NT2/D1 (cell line): ENCODE measurements at regions not wholly inside any gene's neighbourhood (a gene's known extent, or its start where the extent isn't known, plus 50 kb on each side); places are given as distances from the start of the nearest gene placed in this dataset.

Experiments
- DNase-seq: peaks from one replicate; pipeline ENCODE4 v3.0.0-alpha.2; 2011; ENCODE audit warnings: low read depth, low spot score
- H3K27me3 ChIP-seq: 2 replicates; pipeline ENCODE4 v1.6.0; 2011; ENCODE audit warnings: mild to moderate bottlenecking; ENCODE audit not compliant: insufficient read length, insufficient read depth
- H3K36me3 ChIP-seq: 2 replicates; pipeline ENCODE4 v1.6.1; 2011; ENCODE audit warnings: mild to moderate bottlenecking, low read length, mixed read lengths; ENCODE audit not compliant: insufficient read depth, insufficient read length
- H3K4me1 ChIP-seq: 2 replicates; pipeline ENCODE4 v1.5.1; 2011; ENCODE audit not compliant: insufficient read depth, insufficient read length
- H3K4me3 ChIP-seq: 2 replicates; pipeline ENCODE4 v1.5.1; 2011; ENCODE audit warnings: low read depth; ENCODE audit not compliant: insufficient read length
- H3K9ac ChIP-seq: 2 replicates; pipeline ENCODE4 v1.6.0; 2011; ENCODE audit warnings: low read depth; ENCODE audit not compliant: insufficient read length
- H3K9me3 ChIP-seq: 2 replicates; pipeline ENCODE4 v1.5.1; 2011; ENCODE audit warnings: mild to moderate bottlenecking, low read length; ENCODE audit not compliant: insufficient read depth
- SUZ12 ChIP-seq: IDR thresholded peaks from 2 replicates; pipeline ENCODE4 v1.6.1; 2011; ENCODE audit not compliant: insufficient read length, insufficient read depth; ENCODE audit errors: extremely low read depth
- YY1 ChIP-seq: IDR thresholded peaks from 2 replicates; pipeline ENCODE4 v1.6.1; 2011; ENCODE audit not compliant: insufficient read length, insufficient read depth
- ZNF274 ChIP-seq: IDR thresholded peaks from 2 replicates; pipeline ENCODE4 v1.6.1; 2011; ENCODE audit warnings: mild to moderate bottlenecking, low read depth, low read length

- Histone ChIP-seq H3K27me3 (no peaks in the 10 kb centered on the region), H3K4me1 (no peaks in the 10 kb centered on the region), H3K9ac (no peak overlapping the region), H3K36me3 (no peaks in the 10 kb centered on the region), H3K9me3 (no peaks in the 10 kb centered on the region), H3K4me3 (no peak overlapping the region)
- TF ChIP-seq ZNF274 (no peak), SUZ12 (no peak), YY1 (no peak)
- no peak for DNase-seq
Observed at GRCh38 chr9:99363509-99363908, 141.4 kb downstream of the SEC61B start.

- no peak overlapping the region for H3K4me3 ChIP-seq
- H3K27me3 ChIP-seq, result no peaks in the 10 kb centered on the region
- H3K4me1 ChIP-seq, result peaks cover 4% of the 10 kb centered on the region
- DNase-seq, result no peak
- no peaks in the 10 kb centered on the region for H3K36me3 ChIP-seq
- H3K9me3 ChIP-seq, result no peaks in the 10 kb centered on the region
- TF ChIP-seq SUZ12, result no peak
- no peak for TF ChIP-seq ZNF274
- no peak for TF ChIP-seq YY1
- H3K9ac ChIP-seq, result no peak overlapping the region
Observed at GRCh38 chr9:99365233-99365980, 143.3 kb downstream of the SEC61B start.

- H3K9ac ChIP-seq, result no peak overlapping the region
- H3K4me3 ChIP-seq, result no peak overlapping the region
- H3K4me1 ChIP-seq, result peaks cover 4% of the 10 kb centered on the region
- H3K9me3 ChIP-seq, result no peaks in the 10 kb centered on the region
- TF ChIP-seq ZNF274, result no peak
- no peak for TF ChIP-seq YY1
- no peak for TF ChIP-seq SUZ12
- no peaks in the 10 kb centered on the region for H3K27me3 ChIP-seq
- no peaks in the 10 kb centered on the region for H3K36me3 ChIP-seq
- no peak for DNase-seq
Observed at GRCh38 chr9:99366183-99366582, 144.1 kb downstream of the SEC61B start.

- Histone ChIP-seq H3K9ac (no peak overlapping the region), H3K4me1 (peaks cover 4% of the 10 kb centered on the region), H3K9me3 (no peaks in the 10 kb centered on the region), H3K27me3 (no peaks in the 10 kb centered on the region), H3K4me3 (no peak overlapping the region), H3K36me3 (no peaks in the 10 kb centered on the region)
- DNase-seq, result no peak
- TF ChIP-seq SUZ12 (no peak), YY1 (no peak), ZNF274 (no peak)
Observed at GRCh38 chr9:99366621-99367020, 144.5 kb downstream of the SEC61B start.

GRCh38 chr9:99368341-99369326 is 146.6 kb downstream of the SEC61B start:
- peaks cover 4% of the 10 kb centered on the region for H3K4me1 ChIP-seq
- H3K4me3 ChIP-seq, result no peak overlapping the region
- no peak overlapping the region for H3K9ac ChIP-seq
- TF ChIP-seq SUZ12 (no peak), ZNF274 (no peak), YY1 (no peak)
- H3K27me3 ChIP-seq, result no peaks in the 10 kb centered on the region
- no peaks in the 10 kb centered on the region for H3K9me3 ChIP-seq
- no peaks in the 10 kb centered on the region for H3K36me3 ChIP-seq
- no peak for DNase-seq

GRCh38 chr9:99369327-99369722 is 147.2 kb downstream of the SEC61B start:
- H3K9ac ChIP-seq, result no peak overlapping the region
- H3K9me3 ChIP-seq, result no peaks in the 10 kb centered on the region
- no peak for DNase-seq
- H3K36me3 ChIP-seq, result no peaks in the 10 kb centered on the region
- TF ChIP-seq SUZ12, result no peak
- no peak for TF ChIP-seq YY1
- no peak for TF ChIP-seq ZNF274
- no peaks in the 10 kb centered on the region for H3K27me3 ChIP-seq
- peaks cover 4% of the 10 kb centered on the region for H3K4me1 ChIP-seq
- no peak overlapping the region for H3K4me3 ChIP-seq

GRCh38 chr9:99370376-99370775 is 148.3 kb downstream of the SEC61B start:
- no peak overlapping the region for H3K9ac ChIP-seq
- no peak for DNase-seq
- TF ChIP-seq YY1 (no peak), ZNF274 (no peak), SUZ12 (no peak)
- H3K4me1 ChIP-seq, result peaks cover 4% of the 10 kb centered on the region
- no peak overlapping the region for H3K4me3 ChIP-seq
- H3K27me3 ChIP-seq, result no peaks in the 10 kb centered on the region
- H3K36me3 ChIP-seq, result no peaks in the 10 kb centered on the region
- no peaks in the 10 kb centered on the region for H3K9me3 ChIP-seq
